Limb (tissue), 2 donors: ENCODE measurements at regions not wholly inside any gene's neighbourhood (a gene's known extent, or its start where the extent isn't known, plus 50 kb on each side); places are given as distances from the start of the nearest gene placed in this dataset.

Experiments used
- DNase-seq, 2 donors: peaks; one replicate each; pipeline ENCODE4 v3.0.0-alpha.2; 2016; ENCODE audit errors: extremely low spot score in 2 of 2

DNA sequence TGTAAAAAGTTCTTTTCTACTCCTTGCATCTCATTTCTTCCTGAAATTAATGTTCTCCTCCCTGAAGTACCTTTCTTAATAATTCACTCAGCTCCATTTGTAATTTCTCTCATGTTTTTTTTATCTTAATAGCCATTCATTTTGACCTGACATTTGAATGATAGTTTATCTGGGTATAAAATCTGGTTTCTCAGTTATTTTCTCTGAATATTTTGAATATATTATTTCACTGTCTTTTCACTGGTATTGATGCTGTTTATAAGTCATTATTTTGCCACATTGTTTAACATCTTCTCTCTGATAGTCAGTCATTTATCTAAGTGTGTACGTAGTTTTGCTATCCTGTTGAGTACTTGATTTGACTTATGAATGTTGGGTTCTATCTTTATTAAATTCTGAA lies 68.8 kb upstream of the ARHGAP18 start:
- DNase-seq = no peak

DNA sequence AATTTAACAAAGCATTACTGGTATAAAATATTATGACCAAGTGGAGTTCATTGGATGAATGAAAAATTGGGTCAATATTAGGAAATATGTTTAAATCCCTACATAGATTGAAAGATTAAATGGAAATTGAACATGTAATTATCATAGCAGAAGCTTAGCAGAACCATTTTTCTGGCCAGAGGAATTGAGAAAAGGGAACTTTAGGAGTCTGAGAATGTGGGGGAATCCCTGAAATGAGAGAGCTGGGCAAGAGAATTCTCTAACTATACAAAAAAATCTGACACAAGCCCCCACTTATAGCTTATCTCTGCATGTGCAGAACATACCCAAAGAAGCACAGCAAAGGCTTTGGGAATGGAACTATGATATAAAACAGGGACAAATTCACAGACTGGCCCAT lies 67.4 kb upstream of the ARHGAP18 start:
- DNase-seq = no peak

DNA sequence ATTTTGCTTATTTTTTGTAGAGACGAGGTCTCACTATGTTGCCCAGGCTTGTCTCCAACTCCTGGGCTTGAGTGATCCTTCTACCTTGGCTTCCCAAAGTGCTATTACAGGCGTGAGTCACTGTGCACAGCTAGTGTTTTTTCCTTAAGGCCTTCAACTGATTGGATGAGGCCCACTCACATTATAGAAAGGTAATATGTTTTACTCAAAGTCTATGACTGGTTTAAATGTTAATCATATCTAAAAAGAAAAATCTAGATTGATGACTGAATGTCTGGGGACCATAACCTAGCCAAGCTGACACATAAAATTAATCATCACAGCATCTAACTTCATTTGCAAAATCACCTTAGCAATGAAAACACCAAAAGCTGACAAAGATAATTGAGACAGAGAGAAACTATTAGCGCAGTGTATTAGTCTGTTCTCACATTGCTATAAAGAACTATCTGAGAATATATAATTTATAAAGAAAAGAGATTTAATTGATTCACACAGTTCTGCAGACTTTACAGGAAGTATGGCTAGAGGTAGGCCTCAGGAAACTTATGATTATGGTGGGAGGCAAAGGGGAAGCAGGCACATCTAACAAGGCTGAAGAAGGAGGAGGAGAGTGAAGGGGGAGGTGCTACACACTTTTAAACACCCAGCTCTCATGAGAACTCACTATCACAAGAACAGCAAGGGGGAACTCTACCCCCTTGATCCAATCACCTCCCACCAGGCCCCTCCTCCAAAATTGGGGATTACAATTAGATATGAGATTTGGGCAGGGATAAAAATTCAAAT lies 66.8 kb upstream of the ARHGAP18 start:
- DNase-seq = no peak

GRCh38 chr6:129774697-129775447 lies 64.9 kb upstream of the ARHGAP18 start:
- peak; percentile 64 to 71 for DNase-seq

- DNase-seq = no peak
Measured at GRCh38 chr6:129773304-129773703, 63.3 kb upstream of the ARHGAP18 start.

GRCh38 chr6:129771678-129772077 lies 61.7 kb upstream of the ARHGAP18 start:
- no peak for DNase-seq

DNA sequence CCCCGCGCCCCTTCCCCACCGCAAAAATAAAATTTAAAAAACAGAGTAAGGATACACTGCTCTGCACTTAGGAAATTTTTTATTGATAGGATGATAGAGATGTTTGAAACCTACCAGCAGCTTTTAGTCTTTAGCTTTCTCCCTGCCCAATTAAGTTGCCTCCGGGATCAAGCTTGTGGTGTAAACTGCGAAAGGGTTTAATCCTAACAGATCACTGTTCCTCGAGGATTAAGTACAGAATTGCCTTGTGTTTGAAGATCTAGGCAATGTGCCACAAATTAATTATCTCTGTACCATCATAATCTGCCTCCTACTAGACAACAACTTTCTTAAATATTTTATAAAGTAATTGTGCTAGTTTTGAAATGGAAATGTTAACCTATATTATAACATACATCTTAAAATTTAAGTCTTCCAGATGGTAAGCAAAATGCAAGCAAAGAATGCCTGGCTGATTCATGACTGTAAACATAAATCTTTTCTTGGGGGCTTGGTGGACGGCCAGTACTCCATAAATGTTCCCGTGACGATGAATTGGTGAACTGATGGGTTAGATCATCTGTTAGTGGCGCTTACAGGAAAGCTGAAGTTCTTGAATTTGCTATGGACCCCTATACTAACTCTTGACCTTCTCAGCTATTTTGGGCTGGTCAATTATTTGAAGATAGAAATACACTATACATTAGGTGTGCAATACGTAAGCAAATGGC lies 58.0 kb upstream of the ARHGAP18 start:
- DNase-seq = no peak

DNA sequence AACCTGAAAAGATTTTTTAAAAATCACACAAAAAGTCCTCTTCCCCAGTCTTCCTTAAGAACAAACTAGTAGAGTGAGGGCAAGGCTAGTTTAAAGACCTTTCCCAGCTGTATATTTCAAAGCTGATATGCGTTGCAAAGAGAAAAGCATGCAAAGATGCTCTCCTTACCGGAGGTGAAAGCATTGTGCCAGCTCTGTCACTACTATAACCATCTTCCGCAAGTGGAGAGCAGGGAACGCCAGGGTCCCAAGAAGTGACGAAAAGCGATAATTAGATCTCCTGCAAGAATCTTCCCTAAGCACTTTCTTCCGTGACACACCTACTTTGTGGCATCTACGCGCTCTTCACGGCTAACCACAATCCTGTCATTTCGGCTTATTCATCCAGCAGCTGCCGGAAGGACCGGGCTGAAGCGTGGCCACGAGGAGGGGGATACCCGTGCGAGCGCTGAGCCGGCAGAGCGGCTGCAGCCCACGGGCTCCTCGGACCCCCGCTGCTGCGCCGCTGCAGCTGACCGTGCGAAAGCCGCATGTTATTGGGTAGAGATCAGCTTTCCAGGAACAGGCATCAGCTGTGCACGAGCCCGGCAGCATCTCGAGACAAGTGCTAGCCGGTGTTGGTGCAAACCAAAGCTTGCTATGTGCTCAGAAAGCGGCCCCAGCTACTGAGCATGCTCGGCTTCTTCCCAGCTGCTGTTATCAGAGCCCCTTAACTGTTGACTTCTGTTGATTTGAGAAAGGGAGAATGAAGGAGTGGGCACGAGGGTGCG lies 57.2 kb upstream of the ARHGAP18 start:
- peak; percentile 78 to 87 for DNase-seq

- DNase-seq = no peak
Measured at GRCh38 chr6:129764761-129765407, 54.9 kb upstream of the ARHGAP18 start.

DNA sequence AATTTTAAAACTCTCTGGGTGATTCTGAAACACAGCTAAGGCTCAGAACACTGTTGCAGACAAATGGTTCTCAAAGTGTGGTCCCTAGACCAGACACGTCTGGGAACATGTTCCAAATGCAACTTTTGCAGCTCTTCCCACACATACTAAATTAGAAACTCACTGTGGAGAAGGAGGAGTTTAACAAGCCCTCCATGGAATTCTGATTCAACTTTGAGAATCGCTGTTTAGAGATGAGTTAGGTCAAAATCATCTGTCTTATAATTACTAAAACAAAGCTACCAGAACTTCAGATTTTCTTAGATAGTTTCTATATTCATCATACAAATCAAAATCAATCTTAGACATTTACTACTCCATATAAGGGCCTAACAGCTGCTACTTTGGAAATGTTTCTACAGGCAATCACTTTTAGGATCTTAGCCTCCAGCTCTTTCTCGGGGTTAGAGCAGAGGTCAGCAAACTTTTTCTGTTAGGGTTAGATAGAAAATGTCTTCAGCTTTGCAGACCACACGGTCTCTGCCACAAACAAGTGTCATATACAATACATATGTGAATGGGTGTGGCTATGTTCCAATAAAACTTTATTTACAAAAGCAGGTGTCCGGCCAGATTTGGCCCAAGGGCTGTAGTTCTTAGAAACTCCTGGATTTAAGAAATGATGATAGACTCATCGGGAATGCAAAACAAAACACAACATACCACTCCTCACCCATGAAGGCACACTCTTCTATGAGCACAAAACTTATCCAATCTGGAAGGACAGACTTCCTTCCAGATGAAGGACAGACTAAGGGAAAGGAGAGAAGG lies 50.0 kb upstream of the ARHGAP18 start:
- DNase-seq = no peak
